ENCODE measurements at regions not wholly inside any gene's neighbourhood (a gene's known extent, or its start where the extent isn't known, plus 50 kb on each side); places are given as distances from the start of the nearest gene placed in this dataset.
A peak's percentile ranks its signal among the peaks of the same experiment; 100 is the strongest.

GRCh38 chr10:44437840-44438511 lies 53.1 kb upstream of the CXCL12 start:
- peak overlapping the region; percentile 63 for H3K4me2 ChIP-seq (replicated peaks; ENCODE audit: extremely low read depth, low read length, poor library complexity, severe bottlenecking)
- 53% methylated on average over 2 of the region's 4 CpGs for WGBS (ENCODE audit: insufficient coverage)
- H3K4me3 ChIP-seq (replicated peaks in 1 of 3; ENCODE audit: low read depth in 2 of 3, low read length in 3 of 3), result peak overlapping the region in 1 of 3 experiments; percentile 47
- peaks cover 33 to 34% of the 10 kb centered on the region in 2 donors for H3K4me1 ChIP-seq (ENCODE audit: control insufficient read depth in 1 of 2, insufficient read depth in 2 of 2, low read length in 2 of 2)
- Mint-ChIP-seq H3K27ac (peak overlapping the region; percentile 74 to 93 (median 84)), H3K4me1 (peaks cover 30% of the 10 kb centered on the region), H3K9me3 (peaks cover 3 to 27% (median 15%) of the 10 kb centered on the region in 7 donors), H3K27me3 (ENCODE audit: low read depth in 3 of 3) (peaks cover 0 to 5% (median 3%) of the 10 kb centered on the region in 3 donors), H3K4me3 (peak overlapping the region in 1 of 2 donors; percentile 67), H3K36me3 (peaks cover 0 to 5% of the 10 kb centered on the region in 2 donors)
- H3K79me2 ChIP-seq (ENCODE audit: insufficient read depth, low read length), result no peaks in the 10 kb centered on the region
- H3K27me3 ChIP-seq (ENCODE audit: control insufficient read depth in 2 of 2, insufficient read depth in 2 of 2, low read length in 2 of 2), result no peaks in the 10 kb centered on the region
- H3K27ac ChIP-seq (ENCODE audit: low read depth in 1 of 2, low read length in 2 of 2), result peak overlapping the region; percentile 89 to 92
- H3K36me3 ChIP-seq (replicated peaks in 1 of 2; ENCODE audit: control insufficient read depth in 1 of 2, insufficient read depth in 2 of 2, low read length in 2 of 2), result no peaks in the 10 kb centered on the region
- intact Hi-C loops (cut with micrococcal nuclease), result no loop called here
- H3K9me3 ChIP-seq (replicated peaks in 1 of 2; ENCODE audit: control insufficient read depth in 1 of 2, insufficient read depth in 1 of 2, low read length in 2 of 2), result peaks cover 0 to 10% of the 10 kb centered on the region in 2 donors
- TF ChIP-seq CTCF (IDR thresholded peaks at IDR 0.05), result no peak
- H4K20me1 ChIP-seq (ENCODE audit: insufficient read depth, low read length), result no peaks in the 10 kb centered on the region
- peak overlapping the region; percentile 41 for H3K9ac ChIP-seq (ENCODE audit: insufficient read depth, low read length, poor library complexity, severe bottlenecking)
- H2AFZ ChIP-seq (ENCODE audit: insufficient read depth, low read depth, low read length, poor library complexity, severe bottlenecking), result no peak overlapping the region
- peak in 1 of 3 donors; percentile 42 for DNase-seq

GRCh38 chr10:44439239-44439957 lies 54.5 kb upstream of the CXCL12 start:
- DNase-seq, result peak; percentile 10 to 66 (median 27)
- H2AFZ ChIP-seq (ENCODE audit: insufficient read depth, low read depth, low read length, poor library complexity, severe bottlenecking), result peak overlapping the region; percentile 31
- peaks cover 1 to 3% (median 2%) of the 10 kb centered on the region in 3 donors for H3K27me3 Mint-ChIP-seq (ENCODE audit: low read depth in 3 of 3)
- H3K4me3 Mint-ChIP-seq, result peak overlapping the region in 1 of 2 donors; percentile 7
- TF ChIP-seq CTCF (IDR thresholded peaks at IDR 0.05), result no peak
- peaks cover under 1 to 10% of the 10 kb centered on the region in 2 donors for H3K9me3 ChIP-seq (replicated peaks in 1 of 2; ENCODE audit: control insufficient read depth in 1 of 2, insufficient read depth in 1 of 2, low read length in 2 of 2)
- H3K27ac ChIP-seq (ENCODE audit: low read depth in 1 of 2, low read length in 2 of 2), result peak overlapping the region; percentile 89 to 92
- peaks cover 30% of the 10 kb centered on the region for H3K4me1 Mint-ChIP-seq
- no peaks in the 10 kb centered on the region for H3K79me2 ChIP-seq (ENCODE audit: insufficient read depth, low read length)
- H3K27me3 ChIP-seq (ENCODE audit: control insufficient read depth in 2 of 2, insufficient read depth in 2 of 2, low read length in 2 of 2), result no peaks in the 10 kb centered on the region
- intact Hi-C loops (cut with micrococcal nuclease), result no loop called here
- no peaks in the 10 kb centered on the region for H4K20me1 ChIP-seq (ENCODE audit: insufficient read depth, low read length)
- H3K36me3 Mint-ChIP-seq, result peaks cover 0 to 5% of the 10 kb centered on the region in 2 donors
- H3K4me2 ChIP-seq (replicated peaks; ENCODE audit: extremely low read depth, low read length, poor library complexity, severe bottlenecking), result peak overlapping the region; percentile 63
- peak overlapping the region in 1 of 3 experiments; percentile 47 for H3K4me3 ChIP-seq (replicated peaks in 1 of 3; ENCODE audit: low read depth in 2 of 3, low read length in 3 of 3)
- H3K9me3 Mint-ChIP-seq, result peaks cover 3 to 27% (median 11%) of the 10 kb centered on the region in 7 donors
- H3K9ac ChIP-seq (ENCODE audit: insufficient read depth, low read length, poor library complexity, severe bottlenecking), result peak overlapping the region; percentile 41
- H3K4me1 ChIP-seq (ENCODE audit: control insufficient read depth in 1 of 2, insufficient read depth in 2 of 2, low read length in 2 of 2), result peaks cover 33 to 34% of the 10 kb centered on the region in 2 donors
- no peaks in the 10 kb centered on the region for H3K36me3 ChIP-seq (replicated peaks in 1 of 2; ENCODE audit: control insufficient read depth in 1 of 2, insufficient read depth in 2 of 2, low read length in 2 of 2)
- WGBS (ENCODE audit: insufficient coverage), result 96% methylated on average over 7 of the region's 8 CpGs
- peak overlapping the region in 6 of 7 donors; percentile 74 to 93 (median 88) for H3K27ac Mint-ChIP-seq

Measured in CD14-positive monocyte (primary cell).